ENCODE measurements at regions not wholly inside any gene's neighbourhood (a gene's known extent, or its start where the extent isn't known, plus 50 kb on each side); places are given as distances from the start of the nearest gene placed in this dataset.

DNA sequence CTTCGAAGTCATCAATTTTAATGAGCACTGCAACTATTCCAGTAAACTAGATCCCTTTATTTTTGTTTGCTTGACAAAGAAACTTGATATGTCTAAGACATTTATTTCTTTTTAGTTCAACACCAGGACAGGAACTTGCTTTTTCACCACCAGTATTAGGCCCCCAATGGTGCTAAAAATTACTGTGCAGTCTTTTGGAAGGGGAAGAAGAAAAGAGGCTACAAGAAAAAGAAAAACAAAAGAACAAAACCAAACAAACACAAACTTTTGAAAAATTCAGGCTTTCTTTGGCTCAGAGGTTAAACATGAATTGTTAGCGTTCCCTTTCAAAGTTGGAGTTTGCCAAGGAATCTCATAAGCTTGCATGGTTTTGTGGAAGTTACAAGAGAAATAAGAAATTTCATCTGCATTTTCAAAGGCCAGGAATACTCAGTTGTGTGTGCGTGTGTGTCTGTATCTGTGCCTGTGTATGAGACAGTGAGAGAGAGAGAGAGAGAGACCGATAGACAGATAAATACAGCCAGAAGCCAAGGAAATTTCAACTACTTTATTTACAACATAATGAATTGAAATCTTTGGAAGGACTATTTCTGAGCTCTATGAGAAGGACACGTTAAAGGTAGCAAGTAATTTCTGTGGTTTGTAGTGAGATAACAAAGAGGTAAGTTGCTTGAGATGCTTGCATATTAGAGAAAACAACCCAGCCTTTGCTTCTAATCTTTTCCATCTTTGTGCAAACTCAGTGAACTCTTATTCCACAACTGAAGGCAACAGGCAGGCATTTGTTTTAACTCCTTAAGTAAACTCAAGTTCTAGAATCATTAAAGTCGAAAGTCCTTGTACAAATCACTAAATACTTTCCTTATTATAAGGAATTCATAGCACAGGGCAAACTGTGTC, 171.0 kb upstream of the CITED2 start:
- Mint-ChIP-seq H3K4me3 (no peak overlapping the region), H3K27me3 (no peaks in the 10 kb centered on the region), H3K27ac (peak overlapping the region; percentile 7), H3K4me1 (peaks cover 49% of the 10 kb centered on the region), H3K9me3 (peaks cover 8% of the 10 kb centered on the region), H3K36me3 (ENCODE audit: low read depth) (peaks cover 9% of the 10 kb centered on the region)
- POLR2A ChIA-PET, result no interaction called here
- CTCF ChIA-PET, result interaction anchor here (0.6 kb wide), 1 partner anchor 48 kb away, joined by 3 read pairs; no protein-coding TSS in a partner anchor
- DNase-seq, result no peak

DNA sequence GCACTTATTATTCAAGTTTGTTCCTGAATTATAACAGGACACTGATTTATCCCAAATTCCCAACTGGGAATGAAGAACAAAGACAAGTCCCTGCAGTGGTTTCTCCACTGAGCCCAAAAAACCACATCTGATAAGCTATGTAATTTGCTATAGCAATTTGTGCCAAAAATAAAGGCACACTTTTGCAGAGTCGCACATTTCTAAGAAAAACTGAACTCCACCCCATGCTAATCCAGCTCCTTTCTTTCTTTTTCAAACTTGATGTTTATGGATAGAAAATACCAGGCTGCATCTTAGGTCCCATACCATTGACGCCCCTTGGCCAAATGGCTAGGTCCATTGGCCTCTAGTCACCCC, 170.2 kb upstream of the CITED2 start:
- POLR2A ChIA-PET, result no interaction called here
- peaks cover 8% of the 10 kb centered on the region for H3K9me3 Mint-ChIP-seq

DNA sequence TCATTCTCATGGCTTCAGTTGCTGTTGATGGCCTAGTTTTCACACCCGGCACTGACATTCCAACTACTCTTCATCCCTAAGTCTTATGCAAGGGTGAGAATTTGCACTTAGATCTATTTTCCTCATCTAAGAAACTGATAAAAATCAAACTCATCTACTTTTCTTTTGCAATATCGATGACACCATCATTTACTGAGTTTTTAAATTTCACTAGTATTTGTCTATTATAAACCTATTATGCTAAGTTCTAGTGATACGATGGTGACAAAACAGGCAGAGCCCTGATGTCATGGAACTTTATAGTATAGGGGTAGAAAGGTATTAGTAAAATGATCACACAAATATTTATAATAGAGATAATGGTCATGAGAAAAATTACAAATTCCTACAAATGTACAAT, 167.9 kb upstream of the CITED2 start:
- H3K27ac Mint-ChIP-seq, result no peak overlapping the region

More for the DNA sequence above, 170.2 kb upstream of the CITED2 start:
- CTCF ChIA-PET, result interaction anchor here (1.1 kb wide), 1 partner anchor 10 kb away, joined by 3 read pairs; no protein-coding TSS in a partner anchor
- no peaks in the 10 kb centered on the region for H3K27me3 Mint-ChIP-seq
- DNase-seq, result no peak
- H3K4me3 Mint-ChIP-seq, result no peak overlapping the region
- H3K36me3 Mint-ChIP-seq (ENCODE audit: low read depth), result peaks cover 11% of the 10 kb centered on the region
- H3K4me1 Mint-ChIP-seq, result peaks cover 57% of the 10 kb centered on the region
- no peak overlapping the region for H3K27ac Mint-ChIP-seq

DNA sequence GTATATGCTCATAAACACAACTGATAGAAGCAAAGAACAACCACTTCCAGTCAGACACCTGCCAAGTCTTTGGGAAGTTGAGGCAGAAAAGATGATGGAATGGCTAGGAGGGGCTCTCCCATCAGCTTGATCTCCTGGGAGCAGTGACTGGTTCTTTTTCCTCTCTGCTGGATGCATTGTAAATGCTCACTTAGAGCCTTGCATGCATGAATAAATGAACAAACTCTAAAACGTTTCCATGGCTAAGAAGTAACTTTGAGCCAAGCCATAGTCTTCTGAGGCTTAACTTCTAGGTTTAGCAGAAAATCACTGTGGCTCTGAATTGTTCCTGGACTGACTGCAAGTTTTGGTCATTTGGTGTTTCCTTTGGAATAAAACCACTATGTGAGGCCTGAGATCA, 166.4 kb upstream of the CITED2 start:
- H3K27ac Mint-ChIP-seq, result peak overlapping the region; percentile 90
- H3K9me3 Mint-ChIP-seq, result peaks cover 6% of the 10 kb centered on the region
- CTCF ChIA-PET, result no interaction called here
- peak overlapping the region; percentile 24 for H3K4me3 Mint-ChIP-seq
- peaks cover 79% of the 10 kb centered on the region for H3K4me1 Mint-ChIP-seq
- DNase-seq, result no peak
- POLR2A ChIA-PET, result no interaction called here
- H3K27me3 Mint-ChIP-seq, result no peaks in the 10 kb centered on the region
- H3K36me3 Mint-ChIP-seq (ENCODE audit: low read depth), result peaks cover 12% of the 10 kb centered on the region

More for the DNA sequence above, 167.9 kb upstream of the CITED2 start:
- POLR2A ChIA-PET, result no interaction called here
- Mint-ChIP-seq H3K27me3 (no peaks in the 10 kb centered on the region), H3K36me3 (ENCODE audit: low read depth) (peaks cover 12% of the 10 kb centered on the region), H3K4me3 (no peak overlapping the region), H3K9me3 (peaks cover 6% of the 10 kb centered on the region), H3K4me1 (peaks cover 73% of the 10 kb centered on the region)
- CTCF ChIA-PET, result no interaction called here
- no peak for DNase-seq

DNA sequence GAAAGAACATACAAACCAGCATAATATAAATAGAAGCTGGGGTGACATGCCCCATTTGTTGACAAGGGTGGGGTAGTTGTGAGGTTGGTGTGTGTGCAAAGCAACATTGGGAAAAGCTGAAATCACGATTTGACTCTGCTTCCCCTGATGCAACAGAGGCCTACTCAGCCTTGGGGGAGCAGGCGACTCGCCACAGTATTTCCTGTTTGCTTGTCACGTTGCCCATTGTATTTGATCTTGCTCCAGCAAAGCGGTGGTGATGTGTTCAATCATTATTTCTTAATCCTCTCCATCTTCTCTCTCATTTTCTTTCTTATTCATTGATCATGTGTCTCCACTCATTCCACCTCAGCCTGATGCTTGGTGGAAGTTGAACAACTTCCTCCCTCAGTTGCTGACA, 165.8 kb upstream of the CITED2 start:
- peaks cover 77% of the 10 kb centered on the region for H3K4me1 Mint-ChIP-seq
- H3K4me3 Mint-ChIP-seq, result peak overlapping the region; percentile 24
- CTCF ChIA-PET, result no interaction called here

DNA sequence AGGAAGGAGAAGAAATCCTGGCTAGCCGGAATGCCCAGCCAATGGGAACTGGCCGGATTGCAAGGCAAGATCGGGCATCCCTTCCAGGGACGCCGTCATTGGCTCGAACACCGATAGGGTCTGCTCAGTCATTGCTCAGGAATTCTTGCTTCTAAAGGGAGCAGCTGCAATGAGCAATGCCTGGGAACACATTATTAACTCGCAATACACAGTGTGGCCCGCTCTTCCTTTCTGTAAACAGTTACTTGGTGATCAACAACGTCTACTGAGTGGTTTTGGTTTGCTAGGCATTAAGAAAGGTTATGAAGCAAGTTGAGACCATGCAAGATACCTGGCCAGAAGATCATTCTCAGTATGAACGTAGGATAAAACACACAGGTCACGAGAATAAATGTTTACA, 165.4 kb upstream of the CITED2 start:
- CTCF ChIA-PET, result no interaction called here
- Mint-ChIP-seq H3K9me3 (peaks cover 6% of the 10 kb centered on the region), H3K36me3 (ENCODE audit: low read depth) (peaks cover 12% of the 10 kb centered on the region), H3K4me1 (peaks cover 74% of the 10 kb centered on the region), H3K27ac (peak overlapping the region; percentile 90), H3K4me3 (no peak overlapping the region), H3K27me3 (no peaks in the 10 kb centered on the region)
- no peak for DNase-seq
- POLR2A ChIA-PET, result no interaction called here

More for the DNA sequence above, 165.8 kb upstream of the CITED2 start:
- peak; percentile 74 for DNase-seq
- POLR2A ChIA-PET, result no interaction called here
- Mint-ChIP-seq H3K9me3 (peaks cover 6% of the 10 kb centered on the region), H3K27ac (peak overlapping the region; percentile 90), H3K36me3 (ENCODE audit: low read depth) (peaks cover 12% of the 10 kb centered on the region), H3K27me3 (no peaks in the 10 kb centered on the region)

DNA sequence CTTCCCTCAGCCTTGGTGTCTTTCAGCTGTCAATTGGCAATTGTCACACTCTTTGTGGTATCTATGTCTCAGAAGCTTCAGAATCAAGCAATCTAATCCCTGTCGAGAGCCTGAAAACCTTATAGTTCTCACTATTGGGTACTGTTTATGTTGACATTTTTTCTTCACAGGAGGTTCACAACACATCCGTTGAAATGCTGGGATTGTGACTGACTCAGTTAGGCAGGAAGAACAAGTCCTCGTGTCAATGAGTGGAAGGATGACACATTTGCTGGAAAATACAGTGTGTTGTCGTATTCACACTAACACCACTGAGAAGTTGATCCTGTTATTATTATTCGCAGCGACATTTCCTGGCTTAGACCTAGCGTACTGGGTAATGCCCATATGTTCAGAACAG, 163.9 kb upstream of the CITED2 start:
- H3K9me3 Mint-ChIP-seq, result peaks cover 3% of the 10 kb centered on the region
- POLR2A ChIA-PET, result interaction anchor here (0.5 kb wide), 1 partner anchor 218 kb away, joined by 8 read pairs; no protein-coding TSS in a partner anchor
- peak overlapping the region; percentile 14 for H3K27ac Mint-ChIP-seq
- no peak overlapping the region for H3K4me3 Mint-ChIP-seq
- H3K27me3 Mint-ChIP-seq, result no peaks in the 10 kb centered on the region
- H3K36me3 Mint-ChIP-seq (ENCODE audit: low read depth), result peaks cover 16% of the 10 kb centered on the region
- CTCF ChIA-PET, result interaction anchor here (1.1 to 1.4 kb wide), 2 partner anchors 9 kb away, joined by 3 read pairs; no protein-coding TSS in a partner anchor
- DNase-seq, result no peak
- H3K4me1 Mint-ChIP-seq, result peaks cover 81% of the 10 kb centered on the region

DNA sequence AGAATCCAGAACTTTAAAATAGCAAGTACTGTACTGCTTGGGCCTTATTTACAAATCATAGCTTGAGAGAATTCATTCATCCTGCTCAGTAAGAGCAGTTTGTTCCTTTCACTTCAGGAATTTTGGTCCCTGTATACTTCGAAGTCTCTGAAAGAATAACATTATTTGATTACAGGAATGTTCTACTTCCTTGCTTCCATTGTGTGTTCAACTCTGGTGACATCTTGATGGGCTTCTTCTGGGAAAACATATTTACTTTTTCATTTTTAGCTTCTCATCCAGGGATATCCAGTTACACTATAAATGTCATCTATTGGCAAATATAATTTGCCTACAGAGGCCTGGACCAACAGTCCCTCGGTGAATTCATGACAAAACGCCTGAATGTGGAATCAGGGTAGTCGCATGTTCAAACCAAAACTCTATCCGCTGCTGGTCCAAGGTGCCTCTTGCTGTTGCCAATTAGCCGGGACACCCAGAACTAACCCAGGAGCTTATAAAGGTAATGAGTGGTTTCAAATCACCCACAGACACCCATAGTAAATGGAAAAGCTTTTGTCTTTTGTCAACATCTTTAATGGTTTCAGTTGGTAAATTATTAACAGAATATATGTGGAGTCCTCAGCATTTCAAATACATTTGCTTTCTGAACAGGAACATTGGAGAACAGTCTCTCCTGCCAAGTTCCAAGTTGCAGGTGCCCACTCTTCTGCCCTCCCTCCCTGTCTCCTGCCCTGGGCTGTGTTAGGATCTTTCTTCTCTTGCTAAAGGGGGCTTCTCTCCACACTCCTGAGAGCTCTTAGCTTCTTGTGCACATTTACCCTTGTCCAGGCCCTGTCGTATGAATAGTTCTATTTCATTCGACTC, 162.5 kb upstream of the CITED2 start:
- H3K4me3 Mint-ChIP-seq, result no peak overlapping the region
- peaks cover 3% of the 10 kb centered on the region for H3K9me3 Mint-ChIP-seq
- peaks cover 77% of the 10 kb centered on the region for H3K4me1 Mint-ChIP-seq
- H3K27me3 Mint-ChIP-seq, result no peaks in the 10 kb centered on the region
- peaks cover 18% of the 10 kb centered on the region for H3K36me3 Mint-ChIP-seq (ENCODE audit: low read depth)
- ChIA-PET CTCF (interaction anchor here (1.1 to 1.4 kb wide), 3 partner anchors 8 to 13 kb away, joined by 3 read pairs; no protein-coding TSS in a partner anchor), POLR2A (no interaction called here)
- no peak overlapping the region for H3K27ac Mint-ChIP-seq
- no peak for DNase-seq

DNA sequence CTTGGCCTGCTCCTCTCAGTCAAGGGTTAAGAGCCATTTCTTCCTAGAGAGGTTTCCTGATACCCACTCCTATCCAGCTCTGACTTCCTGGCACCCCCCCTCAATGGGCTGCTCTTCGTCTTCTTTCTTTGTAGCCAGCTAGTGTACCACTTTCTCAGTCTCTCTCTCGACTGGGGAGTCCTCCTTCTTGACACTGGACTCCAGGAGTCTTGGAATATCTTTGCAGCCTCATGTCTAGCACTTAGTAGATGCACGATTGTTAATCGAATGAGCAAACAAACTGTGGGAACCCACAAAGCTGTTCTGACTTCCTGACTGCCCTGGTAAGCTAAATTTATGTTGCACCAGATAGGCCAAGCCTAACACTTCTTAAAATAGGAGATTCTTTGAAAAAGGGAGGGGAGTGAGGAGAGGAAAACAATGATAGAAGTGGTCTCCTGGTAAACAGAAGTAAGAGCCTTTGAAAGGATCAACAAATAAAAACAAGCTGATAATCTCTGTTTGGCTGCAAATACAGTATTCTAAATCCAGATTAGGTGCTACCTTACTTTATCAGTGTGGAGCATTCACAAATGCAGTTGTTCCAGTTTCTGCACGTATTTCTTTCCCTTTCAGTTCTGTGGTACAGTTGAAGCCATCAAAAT, 160.1 kb upstream of the CITED2 start:
- Mint-ChIP-seq H3K4me1 (peaks cover 71% of the 10 kb centered on the region), H3K36me3 (ENCODE audit: low read depth) (peaks cover 13% of the 10 kb centered on the region), H3K27ac (peak overlapping the region; percentile 92), H3K27me3 (no peaks in the 10 kb centered on the region), H3K4me3 (peak overlapping the region; percentile 53), H3K9me3 (peaks cover under 1% of the 10 kb centered on the region)
- POLR2A ChIA-PET, result interaction anchor here (0.7 to 1.9 kb wide), 2 partner anchors 86 to 160 kb away, joined by 3 to 6 read pairs; partner anchors contain the start of gene CITED2
- peak; percentile 18 for DNase-seq
- CTCF ChIA-PET, result interaction anchor here (1.1 to 1.2 kb wide), 2 partner anchors 10 to 162 kb away, joined by 3 read pairs; no protein-coding TSS in a partner anchor

DNA sequence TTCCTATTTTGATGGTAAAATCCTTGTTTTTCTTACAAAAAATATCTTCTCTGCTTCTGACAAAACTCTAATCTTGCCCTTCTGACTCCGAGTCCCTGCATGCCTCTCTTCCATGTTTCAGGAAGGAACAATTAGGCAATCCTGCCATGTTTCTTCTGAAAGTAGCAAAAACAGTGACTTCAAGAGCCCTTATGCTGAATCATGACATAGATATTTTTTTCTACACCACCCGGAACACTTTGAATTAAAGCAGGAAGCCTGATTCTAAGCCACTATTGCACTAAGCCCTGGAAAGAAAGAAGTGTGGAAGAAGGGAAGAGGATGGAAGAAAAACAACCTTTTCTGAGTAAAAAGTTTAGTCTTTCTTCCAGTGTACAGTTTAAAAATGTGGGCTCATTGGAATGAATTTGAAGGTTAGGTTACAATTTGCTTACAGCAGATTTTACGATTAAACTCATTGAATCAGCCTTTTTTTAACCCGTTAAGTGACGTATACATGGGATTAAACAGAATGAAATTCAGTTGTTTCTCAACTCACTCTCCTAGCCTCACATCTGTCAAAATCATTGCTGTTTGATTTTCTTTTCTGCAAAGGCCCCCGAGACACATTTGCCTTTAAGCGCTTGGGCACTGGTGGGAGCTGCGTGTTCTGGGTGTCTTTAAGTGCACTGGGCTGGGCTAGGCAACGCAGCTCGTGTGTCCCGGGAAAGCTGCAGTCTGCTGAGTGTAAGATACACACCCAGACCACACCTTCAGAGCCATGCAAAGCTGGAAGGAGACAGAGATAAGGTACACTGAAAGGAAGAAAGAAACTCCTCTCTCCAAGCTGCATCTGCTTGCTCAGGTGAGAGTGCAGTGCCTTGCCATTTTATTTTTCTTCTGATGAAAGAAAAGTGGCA, 159.4 kb upstream of the CITED2 start:
- no peak overlapping the region for H3K4me3 Mint-ChIP-seq
- no peaks in the 10 kb centered on the region for H3K27me3 Mint-ChIP-seq
- peaks cover 4% of the 10 kb centered on the region for H3K9me3 Mint-ChIP-seq
- H3K36me3 Mint-ChIP-seq (ENCODE audit: low read depth), result peaks cover 16% of the 10 kb centered on the region
- DNase-seq, result no peak
- peaks cover 71% of the 10 kb centered on the region for H3K4me1 Mint-ChIP-seq
- ChIA-PET CTCF (interaction anchor here (1.1 to 1.2 kb wide), 2 partner anchors 10 to 161 kb away, joined by 3 read pairs; no protein-coding TSS in a partner anchor), POLR2A (interaction anchor here (0.7 to 1.9 kb wide), 2 partner anchors 85 to 160 kb away, joined by 3 to 6 read pairs; partner anchors contain the start of gene CITED2)
- peak overlapping the region; percentile 92 for H3K27ac Mint-ChIP-seq

DNA sequence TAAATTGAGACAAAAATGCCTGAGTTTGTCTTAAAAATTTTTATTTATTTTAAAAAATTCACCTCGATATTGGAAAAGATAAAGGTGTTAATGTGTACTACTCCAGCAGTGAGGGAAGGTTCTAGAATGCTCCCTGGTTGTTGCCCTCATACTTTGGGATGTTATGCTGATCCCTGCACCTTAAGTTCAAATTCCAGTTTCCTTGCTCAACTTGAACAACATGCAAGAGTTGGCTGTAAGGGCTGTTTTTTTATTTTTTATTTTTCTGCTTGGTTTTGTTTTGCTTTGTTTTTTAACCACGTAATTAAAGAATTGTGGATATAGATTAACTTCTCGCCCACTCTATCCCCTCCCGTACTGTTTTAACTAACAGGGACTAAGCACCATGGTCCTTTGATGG, 158.7 kb upstream of the CITED2 start:
- Mint-ChIP-seq H3K27me3 (no peaks in the 10 kb centered on the region), H3K36me3 (ENCODE audit: low read depth) (peaks cover 16% of the 10 kb centered on the region), H3K4me3 (no peak overlapping the region), H3K9me3 (peaks cover 4% of the 10 kb centered on the region), H3K4me1 (peaks cover 70% of the 10 kb centered on the region), H3K27ac (peak overlapping the region; percentile 92)
- no peak for DNase-seq
- POLR2A ChIA-PET, result no interaction called here
- CTCF ChIA-PET, result no interaction called here

Data from activated CD4-positive, alpha-beta T cell treated with anti-CD3 and anti-CD28 coated beads, Interleukin-2, amount 10 ng/mL, durations not matched to agents 7 days and 5 days (primary cell).